IPS-NIHi7 (cell line): ENCODE measurements at regions not wholly inside any gene's neighbourhood (a gene's known extent, or its start where the extent isn't known, plus 50 kb on each side); places are given as distances from the start of the nearest gene placed in this dataset.

Experiments used
- DNase-seq: peaks from one replicate; pipeline ENCODE4 v3.0.0; 2012; ENCODE audit warnings: mixed read lengths; ENCODE audit errors: extremely low spot score

DNA sequence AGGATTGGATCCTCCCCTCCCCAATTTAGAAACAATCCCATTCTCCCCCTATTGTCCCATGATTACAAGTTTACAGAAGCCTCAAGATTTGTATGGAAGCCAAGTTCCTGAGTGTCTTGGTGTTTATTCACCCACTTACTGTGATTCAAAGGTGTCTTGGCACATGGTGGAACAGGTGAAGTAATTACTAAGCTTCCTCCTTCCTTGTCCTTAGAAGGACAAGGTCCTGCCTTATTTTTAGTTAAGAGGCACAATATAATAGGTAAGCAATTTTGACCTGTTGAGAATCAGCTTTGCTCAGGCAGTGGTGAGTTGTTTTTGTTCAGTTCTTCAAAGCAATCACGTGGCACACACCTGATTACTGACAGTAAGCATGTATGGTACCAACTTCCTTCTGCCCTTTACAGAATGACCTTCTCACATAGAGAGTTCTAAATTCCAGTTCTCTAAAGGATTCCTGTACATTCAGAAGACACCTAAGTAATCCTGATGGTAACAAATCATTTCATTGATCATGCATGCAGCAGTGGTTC is 60.7 kb upstream of the SLC13A1 start:
- no peak for DNase-seq

DNA sequence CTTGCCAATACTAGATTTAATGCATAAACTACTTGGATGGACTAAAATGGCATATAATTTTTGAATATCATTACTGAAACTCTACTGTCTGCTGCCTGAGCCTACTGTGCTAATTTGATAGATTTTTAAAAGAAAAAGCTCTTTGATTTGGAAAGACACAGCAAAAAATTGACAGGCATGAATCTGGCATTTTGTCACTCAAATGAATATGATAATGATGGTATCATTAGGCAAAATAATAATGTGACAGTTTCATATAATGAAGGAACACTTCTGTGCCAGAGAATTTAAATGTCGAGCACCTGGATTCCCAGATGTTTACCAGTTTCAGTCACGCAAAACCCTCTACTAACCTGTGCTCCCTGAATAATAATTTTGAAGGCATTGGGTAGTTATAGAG is 60.0 kb upstream of the SLC13A1 start:
- no peak for DNase-seq
